HCT116 (cell line): ENCODE measurements at regions not wholly inside any gene's neighbourhood (a gene's known extent, or its start where the extent isn't known, plus 50 kb on each side); places are given as distances from the start of the nearest gene placed in this dataset.

Source experiments
- ATAC-seq: fragments of 200-7000 bp; cut with Tn5 transposase; 2 replicates; pipeline ENCODE4 v1.9.1; 2020; ENCODE audit warnings: mild to moderate bottlenecking, moderate library complexity
- BruUV-seq: library from RNA; stranded (reverse); fragments of 400-500 nt; replicated peaks from 2 replicates; lab custom pipeline; 2021; lab: Mats Ljungman, UMichigan
- CTCF ChIA-PET: fragments of 300-600 bp; sonication (Branson Sonifier 250); formaldehyde crosslinking; loops from one replicate; lab custom pipeline; 2021; ENCODE audit warnings: antibody characterized with exemption; lab: Charles Lee
- POLR2A ChIA-PET: fragments of 300-600, 350-600 bp; sonication (Branson Sonifier 250); formaldehyde crosslinking; loops from one replicate; lab custom pipeline; 2021; ENCODE audit warnings: antibody characterized with exemption; lab: Charles Lee
- RAD21 ChIA-PET, 2 experiments: fragments of 300-600 bp; sonication (Branson Sonifier 250); formaldehyde crosslinking; loops; one replicate each; lab custom pipeline; 2023; ENCODE audit warnings: low total read pairs in 2 of 2; ENCODE audit not compliant: uncharacterized antibody in 2 of 2, unreplicated experiment in 2 of 2, low non-redundant PET in 1 of 2; lab: Charles Lee
- DNase-seq: peaks from one replicate; pipeline ENCODE4 v3.0.0-alpha.2; 2010; ENCODE audit warnings: low read depth, low spot score
- H2AFZ ChIP-seq: fragments of 200-600 bp; shearing (Covaris generic), sonication (generic); 2 replicates; pipeline ENCODE4 v1.6.1; 2017; ENCODE audit warnings: low read depth, mixed run types, mixed read lengths, antibody characterized with exemption, low read length; ENCODE audit not compliant: poor library complexity, severe bottlenecking
- H3K27ac ChIP-seq: 2 replicates; pipeline ENCODE4 v1.5.1; 2012; ENCODE audit warnings: low read depth, low read length
- H3K27me3 ChIP-seq: fragments of 200-600 bp; sonication (generic); 2 replicates; pipeline ENCODE4 v1.6.1; 2016; ENCODE audit warnings: mixed run types, low read length, mixed read lengths; ENCODE audit not compliant: insufficient read depth
- H3K36me3 ChIP-seq, 2 experiments: fragments of 200-500 bp in 1 of 2; fragments of 200-600 bp in 1 of 2; sonication (Bioruptor generic) in 1 of 2; sonication (generic) in 1 of 2; 2 replicates each; pipeline versions ENCODE4 v1.5.1 to v1.6.1; 2014 to 2016; ENCODE audit warnings: low read length in 2 of 2, inconsistent platforms in 1 of 2, mixed read lengths in 1 of 2, mixed run types in 1 of 2; ENCODE audit not compliant: insufficient read depth in 2 of 2, control insufficient read depth in 1 of 2
- H3K4me1 ChIP-seq, 2 experiments: fragments of 200-600 bp in 1 of 2; sonication (generic) in 1 of 2; 2 replicates each; pipeline versions ENCODE4 v1.5.1 to v1.6.1; 2012 to 2017; ENCODE audit warnings: low read length in 2 of 2, inconsistent platforms in 1 of 2, mild to moderate bottlenecking in 1 of 2, mixed read lengths in 1 of 2, mixed run types in 1 of 2, moderate library complexity in 1 of 2; ENCODE audit not compliant: insufficient read depth in 2 of 2, control insufficient read depth in 1 of 2
- H3K4me2 ChIP-seq: fragments of 200-600 bp; sonication (generic); 2 replicates; pipeline ENCODE4 v1.6.1; 2017; ENCODE audit warnings: mixed run types, low read length, mixed read lengths
- H3K4me3 ChIP-seq, 2 experiments: fragments of 200-600 bp in 1 of 2; sonication (generic) in 1 of 2; replicated peaks in 1 of 2; 2 replicates each; pipeline ENCODE4 v1.5.1; 2011 to 2016; ENCODE audit warnings: low read length in 2 of 2, control low read depth in 1 of 2, low read depth in 1 of 2, mild to moderate bottlenecking in 1 of 2, mixed read lengths in 1 of 2, mixed run types in 1 of 2
- H3K79me2 ChIP-seq: fragments of 200-600 bp; sonication (generic); 2 replicates; pipeline ENCODE4 v1.6.1; 2017; ENCODE audit warnings: mild to moderate bottlenecking, mixed run types, low read length, moderate library complexity, mixed read lengths; ENCODE audit not compliant: insufficient read depth
- H3K9ac ChIP-seq: fragments of 200-600 bp; sonication (generic); 2 replicates; pipeline ENCODE4 v1.6.1; 2016; ENCODE audit warnings: low read length, mixed read lengths
- H3K9me2 ChIP-seq: fragments of 200-600 bp; sonication (generic), shearing (Covaris generic); 2 replicates; pipeline ENCODE4 v1.6.1; 2017; ENCODE audit warnings: mixed run types, mild to moderate bottlenecking, moderate library complexity; ENCODE audit not compliant: insufficient read depth
- H3K9me3 ChIP-seq, 2 experiments: fragments of 200-500 bp in 1 of 2; fragments of 200-600 bp in 1 of 2; sonication (Bioruptor generic) in 1 of 2; sonication (generic) in 1 of 2; 2 replicates each; pipeline ENCODE4 v1.6.1; 2014 to 2017; ENCODE audit warnings: low read length in 2 of 2, mixed read lengths in 2 of 2, inconsistent platforms in 1 of 2, low read depth in 1 of 2, mild to moderate bottlenecking in 1 of 2, mixed run types in 1 of 2, moderate library complexity in 1 of 2; ENCODE audit not compliant: control insufficient read depth in 1 of 2, insufficient read depth in 1 of 2
- H4K20me1 ChIP-seq: fragments of 200-600 bp; sonication (generic), shearing (Covaris generic); 2 replicates; pipeline ENCODE4 v1.6.1; 2017; ENCODE audit warnings: mixed run types, mild to moderate bottlenecking, moderate library complexity; ENCODE audit not compliant: insufficient read depth
- EGR1 ChIP-seq: IDR thresholded peaks from 2 replicates; pipeline ENCODE4 v1.6.1; 2012; ENCODE audit warnings: low read depth
- ELF1 ChIP-seq: IDR thresholded peaks from 2 replicates; pipeline ENCODE4 v1.6.1; 2012; ENCODE audit warnings: low read depth, borderline replicate concordance
- EZH2 ChIP-seq: fragments of 200-600 bp; sonication (generic); IDR thresholded peaks from 2 replicates; pipeline ENCODE4 v1.6.1; 2017; ENCODE audit warnings: antibody characterized with exemption, mixed run types
- EZH2phosphoT487 ChIP-seq: fragments of 200-600 bp; IDR thresholded peaks from 2 replicates; pipeline ENCODE4 v1.6.1; 2018; ENCODE audit warnings: antibody characterized with exemption, borderline replicate concordance
- FOSL1 ChIP-seq: IDR thresholded peaks from 2 replicates; pipeline ENCODE4 v1.6.1; 2012; ENCODE audit warnings: low read depth
- MAX ChIP-seq: IDR thresholded peaks from 2 replicates; pipeline ENCODE4 v1.6.1; 2012
- POLR2A ChIP-seq: IDR thresholded peaks from 2 replicates; pipeline ENCODE4 v1.7.0; 2011; ENCODE audit warnings: borderline replicate concordance; ENCODE audit not compliant: insufficient read depth, insufficient read length; ENCODE audit errors: extremely low read depth
- POLR2AphosphoS5 ChIP-seq: IDR thresholded peaks from 2 replicates; pipeline ENCODE4 v1.6.1; 2011; ENCODE audit warnings: mild to moderate bottlenecking, low read depth, low read length, moderate library complexity
- RAD21 ChIP-seq: IDR thresholded peaks from 2 replicates; pipeline ENCODE4 v1.6.1; 2012; ENCODE audit warnings: low read depth, mild to moderate bottlenecking
- SRF ChIP-seq: IDR thresholded peaks from 2 replicates; pipeline ENCODE4 v1.6.1; 2012; ENCODE audit warnings: low read depth
- TCF7L2 ChIP-seq: IDR thresholded peaks from 2 replicates; pipeline ENCODE4 v1.7.0; 2011; ENCODE audit warnings: borderline replicate concordance, inconsistent platforms; ENCODE audit not compliant: insufficient read depth, insufficient read length; ENCODE audit errors: extremely low read depth
- YY1 ChIP-seq: IDR thresholded peaks from 2 replicates; pipeline ENCODE4 v1.6.1; 2011; ENCODE audit warnings: low read length, low read depth, moderate library complexity, mild to moderate bottlenecking; ENCODE audit not compliant: insufficient replicate concordance; ENCODE audit errors: extremely low read depth
- intact Hi-C: fragments of 100-400 bp; cut with micrococcal nuclease; formaldehyde crosslinking; loops from 2 replicates; pipeline ENCODE4 v1.10.0; 2022
- TF ChIP-seq, protein P1 (sequence below), 3 experiments: fragments of 200-600 bp in 1 of 3; sonication (generic) in 1 of 3; IDR thresholded peaks in 2 of 3; conservative IDR thresholded peaks in 1 of 3; 2 replicates each; pipeline ENCODE4 v1.5.1; 2012 to 2017; ENCODE audit warnings: low read depth in 2 of 3, low read length in 2 of 3, antibody characterized with exemption in 1 of 3, borderline replicate concordance in 1 of 3, control low read depth in 1 of 3, mild to moderate bottlenecking in 1 of 3, mixed read lengths in 1 of 3, mixed run types in 1 of 3, moderate library complexity in 1 of 3; ENCODE audit not compliant: insufficient read depth in 1 of 3
- TF ChIP-seq, protein P2 (sequence below): IDR thresholded peaks from 2 replicates; pipeline ENCODE4 v1.6.1; 2011; ENCODE audit warnings: mild to moderate bottlenecking, low read length, moderate library complexity; ENCODE audit not compliant: insufficient replicate concordance; ENCODE audit errors: extremely low read depth

DNA sequence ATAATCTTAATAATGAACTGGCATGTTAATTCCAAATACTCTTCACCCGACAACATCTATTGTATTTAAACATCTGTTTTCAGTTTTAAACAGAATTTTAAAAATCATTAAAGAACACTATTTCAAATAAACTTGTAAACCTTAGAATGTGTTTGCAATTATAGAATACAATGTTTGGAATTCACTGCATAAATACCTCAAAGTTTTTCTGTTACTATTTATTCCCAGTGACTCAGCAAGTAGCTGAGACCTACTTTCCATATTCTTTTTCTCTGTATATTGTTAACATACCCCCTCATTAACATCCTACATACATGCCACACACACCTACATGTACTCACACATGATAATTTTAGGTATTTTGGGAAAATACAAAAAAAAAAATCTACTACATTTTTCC is 1134.3 kb downstream of the SLITRK1 start:
- Histone ChIP-seq H3K4me2 (no peak overlapping the region), H3K9ac (no peak overlapping the region), H3K27me3 (no peaks in the 10 kb centered on the region), H3K4me3 (no peak overlapping the region), H3K36me3 (no peaks in the 10 kb centered on the region), H4K20me1 (no peaks in the 10 kb centered on the region), H3K9me3 (no peaks in the 10 kb centered on the region), H3K4me1 (no peaks in the 10 kb centered on the region), H3K9me2 (no peaks in the 10 kb centered on the region), H2AFZ (no peak overlapping the region), H3K27ac (no peak overlapping the region), H3K79me2 (no peaks in the 10 kb centered on the region)
- BruUV-seq, result no TSS peak
- POLR2A ChIA-PET, result no interaction called here
- RAD21 ChIA-PET, result no interaction called here
- CTCF ChIA-PET, result no interaction called here
- ATAC-seq (no peak), DNase-seq (no peak)
- TF ChIP-seq POLR2A (no peak), ELF1 (no peak), POLR2AphosphoS5 (no peak), MAX (no peak), EZH2 (no peak), SRF (no peak), FOSL1 (no peak), EGR1 (no peak), EZH2phosphoT487 (no peak), YY1 (no peak), RAD21 (no peak), TCF7L2 (no peak)
- TF ChIP-seq, protein P1, sequence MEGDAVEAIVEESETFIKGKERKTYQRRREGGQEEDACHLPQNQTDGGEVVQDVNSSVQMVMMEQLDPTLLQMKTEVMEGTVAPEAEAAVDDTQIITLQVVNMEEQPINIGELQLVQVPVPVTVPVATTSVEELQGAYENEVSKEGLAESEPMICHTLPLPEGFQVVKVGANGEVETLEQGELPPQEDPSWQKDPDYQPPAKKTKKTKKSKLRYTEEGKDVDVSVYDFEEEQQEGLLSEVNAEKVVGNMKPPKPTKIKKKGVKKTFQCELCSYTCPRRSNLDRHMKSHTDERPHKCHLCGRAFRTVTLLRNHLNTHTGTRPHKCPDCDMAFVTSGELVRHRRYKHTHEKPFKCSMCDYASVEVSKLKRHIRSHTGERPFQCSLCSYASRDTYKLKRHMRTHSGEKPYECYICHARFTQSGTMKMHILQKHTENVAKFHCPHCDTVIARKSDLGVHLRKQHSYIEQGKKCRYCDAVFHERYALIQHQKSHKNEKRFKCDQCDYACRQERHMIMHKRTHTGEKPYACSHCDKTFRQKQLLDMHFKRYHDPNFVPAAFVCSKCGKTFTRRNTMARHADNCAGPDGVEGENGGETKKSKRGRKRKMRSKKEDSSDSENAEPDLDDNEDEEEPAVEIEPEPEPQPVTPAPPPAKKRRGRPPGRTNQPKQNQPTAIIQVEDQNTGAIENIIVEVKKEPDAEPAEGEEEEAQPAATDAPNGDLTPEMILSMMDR (IDR thresholded peaks at IDR 0.05 in 2 of 3, conservative IDR thresholded peaks at IDR 0.05 in 1 of 3; ENCODE audit: borderline replicate concordance in 1 of 3, insufficient read depth in 1 of 3, low read depth in 2 of 3, low read length in 2 of 3), result no peak
- TF ChIP-seq, protein P2, sequence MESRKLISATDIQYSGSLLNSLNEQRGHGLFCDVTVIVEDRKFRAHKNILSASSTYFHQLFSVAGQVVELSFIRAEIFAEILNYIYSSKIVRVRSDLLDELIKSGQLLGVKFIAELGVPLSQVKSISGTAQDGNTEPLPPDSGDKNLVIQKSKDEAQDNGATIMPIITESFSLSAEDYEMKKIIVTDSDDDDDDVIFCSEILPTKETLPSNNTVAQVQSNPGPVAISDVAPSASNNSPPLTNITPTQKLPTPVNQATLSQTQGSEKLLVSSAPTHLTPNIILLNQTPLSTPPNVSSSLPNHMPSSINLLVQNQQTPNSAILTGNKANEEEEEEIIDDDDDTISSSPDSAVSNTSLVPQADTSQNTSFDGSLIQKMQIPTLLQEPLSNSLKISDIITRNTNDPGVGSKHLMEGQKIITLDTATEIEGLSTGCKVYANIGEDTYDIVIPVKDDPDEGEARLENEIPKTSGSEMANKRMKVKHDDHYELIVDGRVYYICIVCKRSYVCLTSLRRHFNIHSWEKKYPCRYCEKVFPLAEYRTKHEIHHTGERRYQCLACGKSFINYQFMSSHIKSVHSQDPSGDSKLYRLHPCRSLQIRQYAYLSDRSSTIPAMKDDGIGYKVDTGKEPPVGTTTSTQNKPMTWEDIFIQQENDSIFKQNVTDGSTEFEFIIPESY, result no peak
- intact Hi-C loops, result no loop called here
